GM18505 (cell line): ENCODE measurements at regions not wholly inside any gene's neighbourhood (a gene's known extent, or its start where the extent isn't known, plus 50 kb on each side); places are given as distances from the start of the nearest gene placed in this dataset.

Source experiments
- ATAC-seq: cut with Tn5 transposase; IDR thresholded peaks from one replicate; pipeline ENCODE4 v1.9.1; 2021; ENCODE audit not compliant: unreplicated experiment
- POLR2A ChIP-seq: IDR thresholded peaks from 4 replicates; pipeline ENCODE4 v1.6.1; 2011; ENCODE audit warnings: borderline replicate concordance; ENCODE audit not compliant: insufficient read depth, insufficient read length; ENCODE audit errors: extremely low read depth

GRCh38 chr9:74282526-74283253 is 214.4 kb upstream of the RORB start:
- TF ChIP-seq POLR2A = no peak
- no peak for ATAC-seq

GRCh38 chr9:74284581-74285450 is 212.3 kb upstream of the RORB start:
- TF ChIP-seq POLR2A = no peak
- no peak for ATAC-seq

- no peak for TF ChIP-seq POLR2A
- ATAC-seq = no peak
Measured at GRCh38 chr9:74293479-74293878, 203.7 kb upstream of the RORB start.

- ATAC-seq = no peak
- no peak for TF ChIP-seq POLR2A
Measured at GRCh38 chr9:74303945-74304344, 193.2 kb upstream of the RORB start.

- TF ChIP-seq POLR2A = no peak
- no peak for ATAC-seq
Measured at GRCh38 chr9:74304598-74304997, 192.5 kb upstream of the RORB start.

GRCh38 chr9:74309654-74310053 is 187.5 kb upstream of the RORB start:
- no peak for ATAC-seq
- TF ChIP-seq POLR2A = no peak

- no peak for TF ChIP-seq POLR2A
- no peak for ATAC-seq
Measured at GRCh38 chr9:74317235-74317634, 179.9 kb upstream of the RORB start.

GRCh38 chr9:74321396-74321795 is 175.7 kb upstream of the RORB start:
- no peak for TF ChIP-seq POLR2A
- no peak for ATAC-seq

GRCh38 chr9:74322661-74323314 is 174.3 kb upstream of the RORB start:
- ATAC-seq = no peak
- TF ChIP-seq POLR2A = no peak

GRCh38 chr9:74330487-74331214 is 166.5 kb upstream of the RORB start:
- no peak for TF ChIP-seq POLR2A
- ATAC-seq = no peak

GRCh38 chr9:74331607-74332006 is 165.5 kb upstream of the RORB start:
- ATAC-seq = no peak
- TF ChIP-seq POLR2A = no peak

GRCh38 chr9:74333384-74334032 is 163.6 kb upstream of the RORB start:
- no peak for TF ChIP-seq POLR2A
- ATAC-seq = no peak

GRCh38 chr9:74334271-74334670 is 162.9 kb upstream of the RORB start:
- no peak for TF ChIP-seq POLR2A
- no peak for ATAC-seq

- TF ChIP-seq POLR2A = no peak
- ATAC-seq = no peak
Measured at GRCh38 chr9:74336161-74336560, 161.0 kb upstream of the RORB start.
